ENCODE measurements at regions not wholly inside any gene's neighbourhood (a gene's known extent, or its start where the extent isn't known, plus 50 kb on each side); places are given as distances from the start of the nearest gene placed in this dataset.

DNA sequence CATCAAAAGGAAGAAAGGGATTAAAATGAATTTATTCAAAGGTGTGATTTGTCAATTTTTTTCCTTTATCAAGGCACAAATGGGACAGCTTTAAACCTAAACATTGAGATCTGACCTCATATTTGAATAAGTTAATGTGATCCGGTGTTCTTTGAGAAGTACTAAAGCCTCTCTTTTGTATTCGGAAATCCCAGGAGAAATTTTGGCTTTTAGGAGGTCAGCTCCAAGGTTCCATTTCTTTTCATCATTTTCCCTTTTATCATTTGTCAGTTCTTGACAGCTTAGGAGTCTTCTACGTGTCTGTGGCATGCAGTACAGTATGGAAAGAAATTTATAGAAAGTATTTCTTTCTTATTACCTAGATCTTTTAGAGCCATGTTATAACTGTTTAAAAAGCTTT lies 873.4 kb upstream of the CDH8 start:
- DNase-seq (ENCODE audit: low read depth) (no peak), FAIRE-seq (no peak)
- H3K27me3 ChIP-seq (ENCODE audit: control insufficient read depth, insufficient read depth, low read length): no peaks in the 10 kb centered on the region
- TF ChIP-seq, protein P1, sequence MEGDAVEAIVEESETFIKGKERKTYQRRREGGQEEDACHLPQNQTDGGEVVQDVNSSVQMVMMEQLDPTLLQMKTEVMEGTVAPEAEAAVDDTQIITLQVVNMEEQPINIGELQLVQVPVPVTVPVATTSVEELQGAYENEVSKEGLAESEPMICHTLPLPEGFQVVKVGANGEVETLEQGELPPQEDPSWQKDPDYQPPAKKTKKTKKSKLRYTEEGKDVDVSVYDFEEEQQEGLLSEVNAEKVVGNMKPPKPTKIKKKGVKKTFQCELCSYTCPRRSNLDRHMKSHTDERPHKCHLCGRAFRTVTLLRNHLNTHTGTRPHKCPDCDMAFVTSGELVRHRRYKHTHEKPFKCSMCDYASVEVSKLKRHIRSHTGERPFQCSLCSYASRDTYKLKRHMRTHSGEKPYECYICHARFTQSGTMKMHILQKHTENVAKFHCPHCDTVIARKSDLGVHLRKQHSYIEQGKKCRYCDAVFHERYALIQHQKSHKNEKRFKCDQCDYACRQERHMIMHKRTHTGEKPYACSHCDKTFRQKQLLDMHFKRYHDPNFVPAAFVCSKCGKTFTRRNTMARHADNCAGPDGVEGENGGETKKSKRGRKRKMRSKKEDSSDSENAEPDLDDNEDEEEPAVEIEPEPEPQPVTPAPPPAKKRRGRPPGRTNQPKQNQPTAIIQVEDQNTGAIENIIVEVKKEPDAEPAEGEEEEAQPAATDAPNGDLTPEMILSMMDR (IDR thresholded peaks at IDR 0.05; ENCODE audit: insufficient read depth, low read length, severe bottlenecking): no peak
- H3K4me3 ChIP-seq (ENCODE audit: low read depth, low read length): no peak overlapping the region
- H3K36me3 ChIP-seq (ENCODE audit: control insufficient read depth, insufficient read depth, low read length): no peaks in the 10 kb centered on the region

DNA sequence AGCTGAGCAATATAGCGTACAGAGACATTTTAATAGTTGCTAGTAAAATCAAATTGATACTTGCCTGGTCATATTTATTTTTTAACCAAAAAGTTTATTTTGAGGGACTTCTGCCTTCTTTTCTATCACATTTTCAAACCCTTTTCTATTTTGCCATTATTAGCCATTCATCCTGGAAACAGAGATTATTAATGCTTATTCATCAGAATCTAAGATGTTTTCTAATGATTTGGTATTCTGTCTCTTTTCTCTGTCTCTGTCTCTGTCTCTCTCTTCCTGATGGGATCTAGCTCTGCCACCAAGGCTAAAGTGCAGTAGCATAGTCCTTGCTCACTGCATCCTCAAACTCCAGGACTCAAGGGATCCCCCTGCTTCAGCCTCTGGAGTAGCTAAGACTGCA lies 871.3 kb upstream of the CDH8 start:
- FAIRE-seq: no peak
- DNase-seq (ENCODE audit: low read depth): no peak
- Histone ChIP-seq H3K27me3 (ENCODE audit: control insufficient read depth, insufficient read depth, low read length) (no peaks in the 10 kb centered on the region), H3K4me3 (ENCODE audit: low read depth, low read length) (no peak overlapping the region), H3K36me3 (ENCODE audit: control insufficient read depth, insufficient read depth, low read length) (no peaks in the 10 kb centered on the region)
- TF ChIP-seq, protein P1 (IDR thresholded peaks at IDR 0.05; ENCODE audit: insufficient read depth, low read length, severe bottlenecking): no peak

DNA sequence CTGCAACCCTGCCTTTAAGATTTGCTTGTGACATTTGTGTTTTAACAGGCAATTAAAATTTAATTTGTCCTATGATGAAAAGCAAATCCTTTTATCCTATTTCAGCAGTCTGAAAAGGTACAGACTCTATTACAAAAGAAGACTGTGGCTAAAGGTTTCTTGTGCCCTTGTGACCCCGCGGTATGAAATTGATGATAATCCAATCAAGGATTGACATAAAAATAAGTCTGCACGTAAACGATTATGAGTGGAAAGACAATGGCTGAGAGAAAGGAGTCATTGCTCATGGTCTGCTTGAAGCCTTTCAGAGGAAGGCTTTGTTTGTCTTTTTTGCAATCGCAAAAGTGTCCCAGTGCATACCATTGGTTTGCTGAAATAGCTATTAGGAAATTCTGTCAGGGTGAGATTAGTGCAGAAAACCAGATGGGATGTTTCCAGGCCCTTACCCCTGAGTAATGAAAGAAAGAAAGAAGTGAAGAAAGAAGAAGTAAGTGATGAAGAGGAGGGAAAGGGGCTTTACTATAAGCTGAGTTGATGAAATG lies 867.8 kb upstream of the CDH8 start:
- TF ChIP-seq, protein P1 (IDR thresholded peaks at IDR 0.05; ENCODE audit: insufficient read depth, low read length, severe bottlenecking): no peak
- H3K27me3 ChIP-seq (ENCODE audit: control insufficient read depth, insufficient read depth, low read length): no peaks in the 10 kb centered on the region
- DNase-seq (ENCODE audit: low read depth): no peak
- FAIRE-seq: no peak
- H3K36me3 ChIP-seq (ENCODE audit: control insufficient read depth, insufficient read depth, low read length): no peaks in the 10 kb centered on the region
- no peak overlapping the region for H3K4me3 ChIP-seq (ENCODE audit: low read depth, low read length)

DNA sequence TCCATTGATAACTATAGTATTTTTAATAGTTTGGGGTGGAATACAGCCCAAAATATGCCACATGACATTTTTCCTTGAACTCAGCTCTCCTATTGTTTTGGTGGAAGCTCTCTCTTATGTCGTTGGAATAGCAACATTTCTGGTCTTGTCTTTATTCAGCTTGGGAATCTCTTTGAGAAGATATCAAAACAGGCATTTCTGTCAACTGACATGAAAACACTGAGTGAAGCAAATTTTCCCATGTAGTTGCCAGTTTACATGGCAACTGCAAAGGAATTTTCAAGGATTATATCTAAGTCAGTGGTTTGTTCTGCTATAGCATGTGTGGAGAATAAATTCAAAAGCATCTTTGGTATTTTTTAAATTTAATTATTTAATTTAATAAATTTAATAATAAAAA lies 863.5 kb upstream of the CDH8 start:
- Histone ChIP-seq H3K27me3 (ENCODE audit: control insufficient read depth, insufficient read depth, low read length) (no peaks in the 10 kb centered on the region), H3K36me3 (ENCODE audit: control insufficient read depth, insufficient read depth, low read length) (no peaks in the 10 kb centered on the region), H3K4me3 (ENCODE audit: low read depth, low read length) (no peak overlapping the region)
- FAIRE-seq (no peak), DNase-seq (ENCODE audit: low read depth) (no peak)
- TF ChIP-seq, protein P1 (IDR thresholded peaks at IDR 0.05; ENCODE audit: insufficient read depth, low read length, severe bottlenecking): no peak

DNA sequence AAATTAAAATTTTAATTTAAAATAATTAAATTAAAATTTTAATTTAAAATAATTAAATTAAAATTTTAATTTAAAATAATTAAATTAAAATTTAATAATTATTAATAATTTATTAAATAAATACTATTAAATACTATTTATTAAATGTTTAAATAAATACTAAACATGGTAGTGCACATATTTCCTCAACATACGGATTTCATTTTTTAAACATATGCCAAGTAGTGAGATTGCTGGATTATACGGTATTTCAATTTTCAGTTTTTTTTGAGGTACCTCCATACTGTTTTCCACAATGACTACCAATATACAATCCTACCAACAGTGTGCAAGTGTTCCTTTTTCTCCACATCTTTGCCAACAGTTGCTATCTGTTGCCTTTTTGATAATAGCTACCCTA lies 852.9 kb upstream of the CDH8 start:
- TF ChIP-seq, protein P1 (IDR thresholded peaks at IDR 0.05; ENCODE audit: insufficient read depth, low read length, severe bottlenecking): no peak
- DNase-seq (ENCODE audit: low read depth): no peak
- no peak overlapping the region for H3K4me3 ChIP-seq (ENCODE audit: low read depth, low read length)
- no peak for FAIRE-seq
- no peaks in the 10 kb centered on the region for H3K36me3 ChIP-seq (ENCODE audit: control insufficient read depth, insufficient read depth, low read length)
- H3K27me3 ChIP-seq (ENCODE audit: control insufficient read depth, insufficient read depth, low read length): no peaks in the 10 kb centered on the region

DNA sequence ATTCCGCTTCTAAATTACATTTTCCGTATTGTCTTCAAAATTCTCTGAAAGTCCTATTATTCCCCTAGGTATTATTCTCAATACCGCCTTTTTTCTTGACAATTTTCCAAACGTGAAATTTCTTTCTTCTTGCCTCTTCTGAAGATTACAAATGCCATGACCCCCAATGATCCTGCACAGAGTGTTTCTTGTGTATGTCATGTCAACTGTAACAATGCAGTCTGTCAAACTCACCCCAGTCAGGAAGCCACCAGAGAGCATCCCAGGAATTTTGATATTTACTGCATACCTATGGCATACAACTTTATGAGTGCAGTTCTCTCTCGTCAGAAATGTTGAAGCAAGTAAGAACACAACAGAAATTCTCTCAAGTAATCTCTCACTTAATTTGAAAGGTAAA lies 847.3 kb upstream of the CDH8 start:
- TF ChIP-seq, protein P1 (IDR thresholded peaks at IDR 0.05; ENCODE audit: insufficient read depth, low read length, severe bottlenecking): no peak
- no peak for FAIRE-seq
- no peaks in the 10 kb centered on the region for H3K27me3 ChIP-seq (ENCODE audit: control insufficient read depth, insufficient read depth, low read length)

More for the DNA sequence above, 847.3 kb upstream of the CDH8 start:
- Histone ChIP-seq H3K36me3 (ENCODE audit: control insufficient read depth, insufficient read depth, low read length) (no peaks in the 10 kb centered on the region), H3K4me3 (ENCODE audit: low read depth, low read length) (no peak overlapping the region)
- DNase-seq (ENCODE audit: low read depth): no peak

Data from bronchial epithelial cell (primary cell).